T-helper 2 cell treated with Interferon-gamma antibody and Interleukin-4, amounts not matched to agents 5 μg/mL and 100 μg/mL, for 36 hours (primary cell): ENCODE measurements at regions not wholly inside any gene's neighbourhood (a gene's known extent, or its start where the extent isn't known, plus 50 kb on each side); places are given as distances from the start of the nearest gene placed in this dataset.

Experiments used
- DNase-seq: peaks from one replicate; pipeline ENCODE4 v3.0.0; 2021; ENCODE audit warnings: low spot score
- H3K27ac Mint-ChIP-seq: one replicate; pipeline ENCODE4 v1.8.0; 2021; ENCODE audit warnings: mild to moderate bottlenecking, mixed read lengths
- H3K27me3 Mint-ChIP-seq: one replicate; pipeline ENCODE4 v1.8.0; 2021; ENCODE audit warnings: low read depth, mixed read lengths
- H3K36me3 Mint-ChIP-seq: one replicate; pipeline ENCODE4 v1.8.0; 2021; ENCODE audit warnings: low read depth, mixed read lengths
- H3K4me1 Mint-ChIP-seq: one replicate; pipeline ENCODE4 v1.8.0; 2021; ENCODE audit warnings: low read depth, mixed read lengths
- H3K4me3 Mint-ChIP-seq: one replicate; pipeline ENCODE4 v1.8.0; 2022; ENCODE audit warnings: mild to moderate bottlenecking, moderate library complexity, mixed read lengths
- H3K9me3 Mint-ChIP-seq: one replicate; pipeline ENCODE4 v1.8.0; 2021; ENCODE audit warnings: mixed read lengths

DNA sequence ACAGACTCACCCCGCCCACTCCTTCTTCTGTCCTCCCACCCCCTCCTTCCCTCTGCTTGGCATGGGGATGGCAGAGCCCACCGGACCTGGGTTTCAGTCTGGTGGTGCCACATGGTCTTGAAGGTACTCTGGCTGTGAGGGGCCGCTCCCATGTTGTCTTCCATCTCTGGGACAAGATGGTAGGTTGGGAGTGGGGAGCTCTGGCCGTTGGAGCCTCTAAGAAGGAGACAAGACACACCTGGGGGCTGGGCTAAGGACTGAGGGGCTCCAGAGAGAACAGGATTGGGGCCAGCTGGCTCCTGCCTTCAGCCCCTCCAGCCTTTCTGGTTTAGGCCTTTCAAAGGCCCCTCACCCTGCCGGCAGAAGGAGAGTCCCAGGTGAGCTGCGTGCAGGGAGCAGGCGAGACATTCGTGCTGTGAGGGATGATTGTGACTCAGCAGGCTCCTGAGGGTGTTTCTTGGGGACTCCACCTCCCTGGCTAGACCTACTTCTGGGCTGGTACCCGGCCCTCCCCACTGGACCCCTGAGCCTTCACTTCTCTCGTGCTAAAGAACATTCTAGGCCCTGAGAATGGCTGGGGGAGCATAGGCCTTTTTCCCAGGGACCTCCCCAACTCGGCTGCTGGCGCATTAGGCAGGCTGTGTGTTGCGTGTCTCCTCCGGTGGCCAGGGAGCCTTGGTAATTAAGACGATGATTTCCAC is 128.2 kb upstream of the HAAO start:
- Mint-ChIP-seq H3K27ac (no peak overlapping the region), H3K9me3 (no peaks in the 10 kb centered on the region), H3K4me3 (no peak overlapping the region), H3K27me3 (peaks cover 5% of the 10 kb centered on the region), H3K36me3 (no peaks in the 10 kb centered on the region), H3K4me1 (no peaks in the 10 kb centered on the region)
- DNase-seq = no peak

DNA sequence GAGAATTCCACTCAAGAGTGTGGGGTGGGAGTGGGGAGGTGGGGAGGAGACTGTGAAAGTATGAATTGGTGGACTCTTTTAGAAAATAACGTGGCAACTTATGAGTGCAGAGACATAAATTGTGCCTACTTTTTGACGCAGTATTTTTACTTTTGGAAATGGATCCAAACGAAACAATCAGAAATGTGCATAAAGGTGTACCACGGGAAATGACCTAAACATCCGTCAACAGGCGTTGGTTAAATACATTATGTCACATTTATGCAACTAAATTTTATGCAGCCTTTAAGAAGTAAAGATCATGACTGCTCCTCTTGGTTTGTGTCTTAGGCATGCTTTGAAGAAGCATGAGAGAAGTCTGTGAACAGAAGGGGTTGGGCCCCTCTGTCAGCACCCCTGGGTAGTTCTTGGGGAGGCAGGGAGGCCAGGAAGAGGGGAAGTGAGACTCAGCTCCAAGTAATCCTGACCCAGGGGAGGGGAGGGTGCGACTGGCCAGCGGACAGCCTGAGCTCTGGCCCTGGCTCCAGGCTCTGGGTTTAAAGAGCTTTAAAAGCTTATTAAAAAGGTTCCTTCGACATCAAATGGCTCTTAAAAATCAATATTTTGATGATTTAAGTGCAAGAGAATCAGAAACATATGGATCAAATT is 126.4 kb upstream of the HAAO start:
- H3K9me3 Mint-ChIP-seq = no peaks in the 10 kb centered on the region
- H3K36me3 Mint-ChIP-seq = no peaks in the 10 kb centered on the region
- H3K4me3 Mint-ChIP-seq = no peak overlapping the region
- peaks cover 3% of the 10 kb centered on the region for H3K4me1 Mint-ChIP-seq
- peaks cover 2% of the 10 kb centered on the region for H3K27me3 Mint-ChIP-seq
- H3K27ac Mint-ChIP-seq = no peak overlapping the region
- no peak for DNase-seq

DNA sequence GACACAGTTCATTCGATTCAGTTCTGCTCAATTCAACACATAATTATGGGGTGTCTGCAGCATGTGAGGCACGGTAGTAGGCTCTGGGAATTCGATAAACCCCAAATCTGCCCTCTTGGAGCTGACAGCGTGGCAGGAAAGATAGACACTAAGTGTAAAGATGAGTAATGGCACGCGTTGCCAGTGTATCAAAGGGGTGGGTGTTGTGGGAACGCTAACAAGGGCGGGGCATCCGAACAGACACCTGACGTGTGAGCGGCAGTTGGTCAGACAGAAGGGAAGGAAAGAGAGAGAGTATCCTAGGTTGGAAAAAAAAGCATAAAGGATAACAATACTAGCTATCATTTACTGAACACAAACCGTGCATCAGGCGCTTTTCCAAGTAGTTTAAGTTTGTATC is 125.7 kb upstream of the HAAO start:
- no peaks in the 10 kb centered on the region for H3K36me3 Mint-ChIP-seq
- no peak for DNase-seq
- no peak overlapping the region for H3K4me3 Mint-ChIP-seq
- peaks cover 6% of the 10 kb centered on the region for H3K4me1 Mint-ChIP-seq
- no peaks in the 10 kb centered on the region for H3K9me3 Mint-ChIP-seq
- H3K27ac Mint-ChIP-seq = no peak overlapping the region
- peaks cover 2% of the 10 kb centered on the region for H3K27me3 Mint-ChIP-seq

- Mint-ChIP-seq H3K4me3 (no peak overlapping the region), H3K36me3 (no peaks in the 10 kb centered on the region), H3K9me3 (no peaks in the 10 kb centered on the region), H3K27me3 (peaks cover 2% of the 10 kb centered on the region), H3K4me1 (peaks cover 6% of the 10 kb centered on the region), H3K27ac (no peak overlapping the region)
- peak; percentile 25 for DNase-seq
Measured at GRCh38 chr2:42917425-42917927, 125.1 kb upstream of the HAAO start.

- DNase-seq = no peak
- H3K27me3 Mint-ChIP-seq = peaks cover 2% of the 10 kb centered on the region
- no peak overlapping the region for H3K4me3 Mint-ChIP-seq
- no peaks in the 10 kb centered on the region for H3K36me3 Mint-ChIP-seq
- H3K4me1 Mint-ChIP-seq = peaks cover 6% of the 10 kb centered on the region
- H3K27ac Mint-ChIP-seq = no peak overlapping the region
- H3K9me3 Mint-ChIP-seq = no peaks in the 10 kb centered on the region
Measured at GRCh38 chr2:42916324-42916723, 123.9 kb upstream of the HAAO start.

DNA sequence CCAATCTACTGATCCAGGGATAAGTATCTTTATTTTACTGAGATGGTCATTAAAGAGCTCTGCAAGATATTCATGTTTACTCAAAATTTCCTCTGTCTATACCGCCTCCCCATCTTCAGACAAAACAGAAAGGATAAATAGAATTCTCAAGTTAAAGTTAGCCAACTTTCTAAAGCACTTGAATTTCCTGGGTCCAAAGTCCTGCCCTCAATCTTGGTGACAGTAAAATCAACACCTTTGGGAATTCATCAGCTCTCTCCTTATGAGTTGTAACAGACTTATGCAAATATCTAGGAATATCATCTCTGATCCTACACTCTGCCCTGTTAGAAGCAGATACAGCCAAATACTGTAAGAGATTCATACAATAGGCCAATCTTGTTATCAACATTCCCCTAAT is 122.5 kb upstream of the HAAO start:
- Mint-ChIP-seq H3K4me3 (no peak overlapping the region), H3K4me1 (peaks cover 6% of the 10 kb centered on the region), H3K36me3 (no peaks in the 10 kb centered on the region), H3K27ac (no peak overlapping the region), H3K27me3 (peaks cover 2% of the 10 kb centered on the region), H3K9me3 (no peaks in the 10 kb centered on the region)
- no peak for DNase-seq

GRCh38 chr2:42914314-42914713 is 121.9 kb upstream of the HAAO start:
- no peak overlapping the region for H3K27ac Mint-ChIP-seq
- H3K27me3 Mint-ChIP-seq = peaks cover 2% of the 10 kb centered on the region
- H3K9me3 Mint-ChIP-seq = no peaks in the 10 kb centered on the region
- H3K4me3 Mint-ChIP-seq = no peak overlapping the region
- H3K36me3 Mint-ChIP-seq = no peaks in the 10 kb centered on the region
- H3K4me1 Mint-ChIP-seq = peaks cover 6% of the 10 kb centered on the region
- no peak for DNase-seq

DNA sequence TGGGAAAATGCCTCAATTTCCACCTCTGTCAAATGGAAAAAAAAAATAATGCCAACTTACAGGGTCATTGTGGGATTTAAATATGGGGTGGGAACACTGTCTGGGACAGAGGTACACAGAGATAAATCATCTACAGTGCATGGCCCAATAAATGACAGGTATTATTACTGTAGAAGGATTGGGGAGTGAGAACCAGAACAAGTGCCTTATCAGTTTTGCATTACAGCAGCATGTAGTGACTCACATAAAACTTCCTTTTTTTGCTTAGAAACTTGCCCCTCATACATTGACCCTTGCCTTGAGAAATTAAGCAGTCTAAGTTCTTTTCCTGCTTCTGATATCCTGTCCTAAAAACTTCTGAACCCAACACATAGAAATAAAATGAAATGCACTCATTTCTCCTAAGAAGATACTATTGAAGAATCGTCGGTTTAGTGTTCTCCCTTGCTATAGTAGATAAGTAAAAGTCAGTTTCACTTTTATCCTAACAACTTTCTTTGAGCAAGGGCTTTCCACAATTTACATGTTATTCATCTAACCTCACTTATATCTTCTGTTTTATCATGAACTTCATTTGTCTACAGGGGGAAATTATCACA is 121.0 kb upstream of the HAAO start:
- Mint-ChIP-seq H3K4me3 (peak overlapping the region; percentile 62), H3K27ac (no peak overlapping the region), H3K27me3 (peaks cover 2% of the 10 kb centered on the region), H3K9me3 (no peaks in the 10 kb centered on the region), H3K36me3 (no peaks in the 10 kb centered on the region), H3K4me1 (peaks cover 6% of the 10 kb centered on the region)
- no peak for DNase-seq

- Mint-ChIP-seq H3K36me3 (no peaks in the 10 kb centered on the region), H3K27me3 (no peaks in the 10 kb centered on the region), H3K4me1 (peaks cover 9% of the 10 kb centered on the region), H3K4me3 (no peak overlapping the region), H3K27ac (no peak overlapping the region), H3K9me3 (no peaks in the 10 kb centered on the region)
- DNase-seq = no peak
Measured at GRCh38 chr2:42910645-42911405, 118.4 kb upstream of the HAAO start.

- Mint-ChIP-seq H3K4me3 (no peak overlapping the region), H3K9me3 (no peaks in the 10 kb centered on the region), H3K36me3 (no peaks in the 10 kb centered on the region), H3K27me3 (no peaks in the 10 kb centered on the region), H3K4me1 (peaks cover 9% of the 10 kb centered on the region), H3K27ac (no peak overlapping the region)
- no peak for DNase-seq
Measured at GRCh38 chr2:42909966-42910365, 117.6 kb upstream of the HAAO start.

- Mint-ChIP-seq H3K4me1 (peaks cover 6% of the 10 kb centered on the region), H3K4me3 (no peak overlapping the region), H3K27ac (no peak overlapping the region), H3K36me3 (no peaks in the 10 kb centered on the region), H3K27me3 (no peaks in the 10 kb centered on the region), H3K9me3 (no peaks in the 10 kb centered on the region)
- DNase-seq = no peak
Measured at GRCh38 chr2:42908518-42909200, 116.3 kb upstream of the HAAO start.

- H3K27me3 Mint-ChIP-seq = peaks cover 2% of the 10 kb centered on the region
- no peak for DNase-seq
- H3K4me1 Mint-ChIP-seq = peaks cover 3% of the 10 kb centered on the region
- H3K27ac Mint-ChIP-seq = no peak overlapping the region
- H3K4me3 Mint-ChIP-seq = no peak overlapping the region
- no peaks in the 10 kb centered on the region for H3K9me3 Mint-ChIP-seq
- H3K36me3 Mint-ChIP-seq = no peaks in the 10 kb centered on the region
Measured at GRCh38 chr2:42907835-42908234, 115.5 kb upstream of the HAAO start.

- no peak overlapping the region for H3K27ac Mint-ChIP-seq
- peaks cover 3% of the 10 kb centered on the region for H3K4me1 Mint-ChIP-seq
- no peak overlapping the region for H3K4me3 Mint-ChIP-seq
- no peak for DNase-seq
- no peaks in the 10 kb centered on the region for H3K9me3 Mint-ChIP-seq
- no peaks in the 10 kb centered on the region for H3K36me3 Mint-ChIP-seq
- peaks cover 2% of the 10 kb centered on the region for H3K27me3 Mint-ChIP-seq
Measured at GRCh38 chr2:42906557-42907411, 114.4 kb upstream of the HAAO start.
